ENCODE measurements at regions not wholly inside any gene's neighbourhood (a gene's known extent, or its start where the extent isn't known, plus 50 kb on each side); places are given as distances from the start of the nearest gene placed in this dataset.

GRCh38 chr5:165370233-165370632 lies 1864.8 kb downstream of the MAT2B start:
- TF ChIP-seq CTCF (IDR thresholded peaks at IDR 0.05) (no peak), POLR2A (IDR thresholded peaks at IDR 0.05) (no peak)
